Neutrophil (primary cell): ENCODE measurements at regions not wholly inside any gene's neighbourhood (a gene's known extent, or its start where the extent isn't known, plus 50 kb on each side); places are given as distances from the start of the nearest gene placed in this dataset.

Source experiments
- H3K27ac ChIP-seq: fragments of 200-600 bp; sonication (generic); 2 replicates; pipeline ENCODE4 v1.5.1; 2016; ENCODE audit warnings: mild to moderate bottlenecking, moderate library complexity
- H3K27me3 ChIP-seq: fragments of 200-600 bp; sonication (generic); 2 replicates; pipeline ENCODE4 v1.6.0; 2016; ENCODE audit warnings: mild to moderate bottlenecking
- H3K36me3 ChIP-seq: fragments of 200-600 bp; sonication (generic); 2 replicates; pipeline ENCODE4 v1.5.1; 2017
- H3K4me1 ChIP-seq, 2 experiments: fragments of 200-600 bp in 1 of 2; sonication (generic) in 1 of 2; 1 replicate in 1 of 2; 2 replicates in 1 of 2; pipeline versions ENCODE4 v1.5.1 to v1.6.1; 2013 to 2016; ENCODE audit warnings: low read depth in 1 of 2, low read length in 1 of 2, mild to moderate bottlenecking in 1 of 2, moderate library complexity in 1 of 2; ENCODE audit not compliant: control insufficient read depth in 1 of 2, insufficient read depth in 1 of 2
- H3K4me3 ChIP-seq, 2 experiments: fragments of 200-600 bp in 1 of 2; sonication (generic) in 1 of 2; 1 replicate in 1 of 2; 2 replicates in 1 of 2; pipeline ENCODE4 v1.5.1; 2013 to 2016; ENCODE audit warnings: low read depth in 1 of 2, low read length in 1 of 2, mild to moderate bottlenecking in 1 of 2, moderate library complexity in 1 of 2
- H3K9me3 ChIP-seq: fragments of 200-600 bp; sonication (generic); 2 replicates; pipeline ENCODE4 v1.5.1; 2016
- CTCF ChIP-seq: fragments of 200-600 bp; sonication (generic); IDR thresholded peaks from 2 replicates; pipeline ENCODE4 v1.5.1; 2016; ENCODE audit warnings: antibody characterized with exemption

GRCh38 chr1:96995351-96995750, 273.8 kb downstream of the PTBP2 start:
- no peak for TF ChIP-seq CTCF
- H3K27me3 ChIP-seq, result peaks cover 8% of the 10 kb centered on the region
- H3K9me3 ChIP-seq, result no peaks in the 10 kb centered on the region
- H3K4me1 ChIP-seq, result no peaks in the 10 kb centered on the region
- H3K4me3 ChIP-seq, result no peak overlapping the region
- no peak overlapping the region for H3K27ac ChIP-seq
- H3K36me3 ChIP-seq, result no peaks in the 10 kb centered on the region

GRCh38 chr1:96996001-96996400, 274.4 kb downstream of the PTBP2 start:
- Histone ChIP-seq H3K9me3 (no peaks in the 10 kb centered on the region), H3K27ac (no peak overlapping the region), H3K27me3 (peaks cover 8% of the 10 kb centered on the region), H3K4me3 (no peak overlapping the region), H3K4me1 (no peaks in the 10 kb centered on the region), H3K36me3 (no peaks in the 10 kb centered on the region)
- no peak for TF ChIP-seq CTCF

- TF ChIP-seq CTCF, result no peak
- no peak overlapping the region for H3K27ac ChIP-seq
- peaks cover 8% of the 10 kb centered on the region for H3K27me3 ChIP-seq
- no peaks in the 10 kb centered on the region for H3K4me1 ChIP-seq
- H3K36me3 ChIP-seq, result no peaks in the 10 kb centered on the region
- H3K4me3 ChIP-seq, result no peak overlapping the region
- no peaks in the 10 kb centered on the region for H3K9me3 ChIP-seq
These were observed 276.1 kb downstream of the PTBP2 start for GRCh38 chr1:96997717-96998116.

- Histone ChIP-seq H3K9me3 (no peaks in the 10 kb centered on the region), H3K4me1 (no peaks in the 10 kb centered on the region), H3K27me3 (peaks cover 8% of the 10 kb centered on the region), H3K4me3 (no peak overlapping the region), H3K27ac (no peak overlapping the region), H3K36me3 (no peaks in the 10 kb centered on the region)
- TF ChIP-seq CTCF, result no peak
These were observed 276.9 kb downstream of the PTBP2 start for GRCh38 chr1:96998466-96998865.

- no peaks in the 10 kb centered on the region for H3K36me3 ChIP-seq
- TF ChIP-seq CTCF, result no peak
- H3K9me3 ChIP-seq, result no peaks in the 10 kb centered on the region
- H3K4me1 ChIP-seq, result no peaks in the 10 kb centered on the region
- no peak overlapping the region for H3K27ac ChIP-seq
- H3K4me3 ChIP-seq, result no peak overlapping the region
- peaks cover 8% of the 10 kb centered on the region for H3K27me3 ChIP-seq
These were observed 277.6 kb downstream of the PTBP2 start for GRCh38 chr1:96999191-96999590.

- no peak overlapping the region for H3K27ac ChIP-seq
- H3K36me3 ChIP-seq, result no peaks in the 10 kb centered on the region
- no peak for TF ChIP-seq CTCF
- H3K27me3 ChIP-seq, result no peaks in the 10 kb centered on the region
- no peak overlapping the region for H3K4me3 ChIP-seq
- H3K4me1 ChIP-seq, result no peaks in the 10 kb centered on the region
- no peaks in the 10 kb centered on the region for H3K9me3 ChIP-seq
These were observed 282.5 kb downstream of the PTBP2 start for GRCh38 chr1:97004054-97004453.
